ENCODE measurements at regions not wholly inside any gene's neighbourhood (a gene's known extent, or its start where the extent isn't known, plus 50 kb on each side); places are given as distances from the start of the nearest gene placed in this dataset.

GRCh38 chr1:56218023-56218422 lies 361.3 kb downstream of the PLPP3 start:
- no peak for TF ChIP-seq POLR2A (IDR thresholded peaks at IDR 0.05)
- no peak for TF ChIP-seq CTCF (IDR thresholded peaks at IDR 0.05)
